Sigmoid colon (tissue), 4 donors: ENCODE measurements at regions not wholly inside any gene's neighbourhood (a gene's known extent, or its start where the extent isn't known, plus 50 kb on each side); places are given as distances from the start of the nearest gene placed in this dataset.

Experiments
- EP300 ChIP-seq, 4 donors: sonication (generic); formaldehyde crosslinking; IDR thresholded peaks; one replicate each; pipeline ENCODE4 v1.6.1; 2017; ENCODE audit warnings: antibody characterized with exemption in 4 of 4
- POLR2A ChIP-seq, 2 donors: fragments of 450-650 bp; IDR thresholded peaks; one replicate each; pipeline ENCODE4 v1.6.1; 2016; ENCODE audit warnings: antibody characterized with exemption in 2 of 2, mild to moderate bottlenecking in 2 of 2, moderate library complexity in 2 of 2
- POLR2AphosphoS5 ChIP-seq, 4 donors: sonication (generic); formaldehyde crosslinking; IDR thresholded peaks; one replicate each; pipeline ENCODE4 v1.6.1; 2017; ENCODE audit warnings: antibody characterized with exemption in 4 of 4
- TF ChIP-seq, protein P1 (sequence below), 4 experiments: fragments of 450-650 bp in 3 of 4; fragments of 200-600 bp in 1 of 4; IDR thresholded peaks; one replicate each; pipeline ENCODE4 v1.5.1; 2016 to 2019; ENCODE audit warnings: antibody characterized with exemption in 4 of 4, mild to moderate bottlenecking in 3 of 4, moderate library complexity in 2 of 4

DNA sequence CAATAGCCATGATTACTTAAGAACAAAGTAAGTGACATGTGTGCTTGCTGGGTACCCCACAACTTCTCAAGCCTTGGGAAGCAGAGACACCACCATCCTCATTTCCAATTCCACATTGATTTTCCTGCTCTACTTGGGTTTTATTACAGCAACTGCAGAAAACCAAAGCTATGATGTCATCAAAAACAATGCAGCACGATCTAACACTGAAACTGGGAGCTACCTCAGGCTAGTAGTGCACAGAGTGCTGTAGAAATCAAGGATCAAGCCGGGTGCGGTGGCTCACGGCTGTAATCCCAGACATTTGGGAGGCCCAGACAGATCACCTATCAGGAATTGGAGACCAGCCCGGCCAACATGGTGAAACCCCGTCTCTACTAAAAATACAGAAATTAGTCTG is 174.4 kb upstream of the MSX2 start:
- no peak for TF ChIP-seq POLR2A (IDR thresholded peaks at IDR 0.05)
- TF ChIP-seq, protein P1, sequence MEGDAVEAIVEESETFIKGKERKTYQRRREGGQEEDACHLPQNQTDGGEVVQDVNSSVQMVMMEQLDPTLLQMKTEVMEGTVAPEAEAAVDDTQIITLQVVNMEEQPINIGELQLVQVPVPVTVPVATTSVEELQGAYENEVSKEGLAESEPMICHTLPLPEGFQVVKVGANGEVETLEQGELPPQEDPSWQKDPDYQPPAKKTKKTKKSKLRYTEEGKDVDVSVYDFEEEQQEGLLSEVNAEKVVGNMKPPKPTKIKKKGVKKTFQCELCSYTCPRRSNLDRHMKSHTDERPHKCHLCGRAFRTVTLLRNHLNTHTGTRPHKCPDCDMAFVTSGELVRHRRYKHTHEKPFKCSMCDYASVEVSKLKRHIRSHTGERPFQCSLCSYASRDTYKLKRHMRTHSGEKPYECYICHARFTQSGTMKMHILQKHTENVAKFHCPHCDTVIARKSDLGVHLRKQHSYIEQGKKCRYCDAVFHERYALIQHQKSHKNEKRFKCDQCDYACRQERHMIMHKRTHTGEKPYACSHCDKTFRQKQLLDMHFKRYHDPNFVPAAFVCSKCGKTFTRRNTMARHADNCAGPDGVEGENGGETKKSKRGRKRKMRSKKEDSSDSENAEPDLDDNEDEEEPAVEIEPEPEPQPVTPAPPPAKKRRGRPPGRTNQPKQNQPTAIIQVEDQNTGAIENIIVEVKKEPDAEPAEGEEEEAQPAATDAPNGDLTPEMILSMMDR (IDR thresholded peaks at IDR 0.05), result no peak
- TF ChIP-seq EP300 (IDR thresholded peaks at IDR 0.05), result no peak
- TF ChIP-seq POLR2AphosphoS5 (IDR thresholded peaks at IDR 0.05), result no peak
